ENCODE measurements at regions not wholly inside any gene's neighbourhood (a gene's known extent, or its start where the extent isn't known, plus 50 kb on each side); places are given as distances from the start of the nearest gene placed in this dataset.

GRCh38 chr6:9576521-9576920 lies 838.4 kb downstream of the TFAP2A start:
- Histone ChIP-seq H3K4me3 (ENCODE audit: low read length) (no peak overlapping the region), H3K79me2 (ENCODE audit: low read length) (no peaks in the 10 kb centered on the region), H4K20me1 (ENCODE audit: low read length) (no peaks in the 10 kb centered on the region), H3K27ac (ENCODE audit: low read length) (no peak overlapping the region), H3K9me2 (replicated peaks; ENCODE audit: low read length) (no peaks in the 10 kb centered on the region), H2AFZ (ENCODE audit: low read length) (no peak overlapping the region), H3K9me3 (ENCODE audit: low read length) (no peaks in the 10 kb centered on the region), H3K36me3 (ENCODE audit: low read depth, low read length) (no peaks in the 10 kb centered on the region), H3K27me3 (ENCODE audit: low read length) (peaks cover 16% of the 10 kb centered on the region; the same call in 1 of the 2 replicates), H3K4me1 (ENCODE audit: insufficient read depth, low read length) (no peaks in the 10 kb centered on the region), H3K9ac (ENCODE audit: low read length) (no peak overlapping the region), H3K4me2 (ENCODE audit: low read length) (no peak overlapping the region), H3F3A (ENCODE audit: low read length, unreplicated experiment) (no peaks in the 10 kb centered on the region)
- ATAC-seq (no peak), DNase-seq (peak; percentile 6)
- no TSS peak for BruUV-seq (replicated peaks)
- ChIA-PET CTCF (no interaction called here), POLR2A (ENCODE audit: unreplicated experiment) (no interaction called here)
- intact Hi-C loops (cut with micrococcal nuclease) = no loop called here
- TF ChIP-seq EZH2 (IDR thresholded peaks at IDR 0.05; ENCODE audit: low read length, unreplicated experiment) (no peak), CTCF (conservative IDR thresholded peaks at IDR 0.05; ENCODE audit: low read depth, low read length) (no peak), EZH2phosphoT487 (IDR thresholded peaks at IDR 0.05; ENCODE audit: borderline replicate concordance, low read length) (no peak)

GRCh38 chr6:9566096-9566495 lies 848.8 kb downstream of the TFAP2A start:
- Histone ChIP-seq H3K79me2 (ENCODE audit: low read length) (no peaks in the 10 kb centered on the region), H3K27me3 (ENCODE audit: low read length) (peaks cover 42% of the 10 kb centered on the region), H3K27ac (ENCODE audit: low read length) (no peak overlapping the region), H3F3A (ENCODE audit: low read length, unreplicated experiment) (no peaks in the 10 kb centered on the region), H3K9ac (ENCODE audit: low read length) (no peak overlapping the region), H3K9me3 (ENCODE audit: low read length) (no peaks in the 10 kb centered on the region), H3K36me3 (ENCODE audit: low read depth, low read length) (no peaks in the 10 kb centered on the region), H3K9me2 (replicated peaks; ENCODE audit: low read length) (no peaks in the 10 kb centered on the region), H2AFZ (ENCODE audit: low read length) (no peak overlapping the region), H3K4me1 (ENCODE audit: insufficient read depth, low read length) (no peaks in the 10 kb centered on the region), H4K20me1 (ENCODE audit: low read length) (no peaks in the 10 kb centered on the region), H3K4me2 (ENCODE audit: low read length) (no peak overlapping the region), H3K4me3 (ENCODE audit: low read length) (no peak overlapping the region)
- intact Hi-C loops (cut with micrococcal nuclease) = no loop called here
- no peak for DNase-seq
- no peak for ATAC-seq
- no TSS peak for BruUV-seq (replicated peaks)
- TF ChIP-seq EZH2 (IDR thresholded peaks at IDR 0.05; ENCODE audit: low read length, unreplicated experiment) (no peak), CTCF (conservative IDR thresholded peaks at IDR 0.05; ENCODE audit: low read depth, low read length) (no peak), EZH2phosphoT487 (IDR thresholded peaks at IDR 0.05; ENCODE audit: borderline replicate concordance, low read length) (no peak)
- CTCF ChIA-PET = no interaction called here
- POLR2A ChIA-PET (ENCODE audit: unreplicated experiment) = no interaction called here

GRCh38 chr6:9564021-9564420 lies 850.9 kb downstream of the TFAP2A start:
- H3K27ac ChIP-seq (ENCODE audit: low read length) = no peak overlapping the region

More at GRCh38 chr6:9564021-9564420, 850.9 kb downstream of the TFAP2A start:
- ChIA-PET POLR2A (ENCODE audit: unreplicated experiment) (no interaction called here), CTCF (no interaction called here)
- Histone ChIP-seq H3F3A (ENCODE audit: low read length, unreplicated experiment) (no peaks in the 10 kb centered on the region), H3K79me2 (ENCODE audit: low read length) (no peaks in the 10 kb centered on the region), H3K9me2 (replicated peaks; ENCODE audit: low read length) (no peaks in the 10 kb centered on the region), H3K9ac (ENCODE audit: low read length) (no peak overlapping the region), H3K36me3 (ENCODE audit: low read depth, low read length) (no peaks in the 10 kb centered on the region), H3K9me3 (ENCODE audit: low read length) (no peaks in the 10 kb centered on the region), H2AFZ (ENCODE audit: low read length) (no peak overlapping the region), H3K27me3 (ENCODE audit: low read length) (peaks cover 62% of the 10 kb centered on the region), H3K4me3 (ENCODE audit: low read length) (no peak overlapping the region), H4K20me1 (ENCODE audit: low read length) (no peaks in the 10 kb centered on the region), H3K4me1 (ENCODE audit: insufficient read depth, low read length) (no peaks in the 10 kb centered on the region), H3K4me2 (ENCODE audit: low read length) (no peak overlapping the region)
- no peak for ATAC-seq
- TF ChIP-seq EZH2 (IDR thresholded peaks at IDR 0.05; ENCODE audit: low read length, unreplicated experiment) (no peak), CTCF (conservative IDR thresholded peaks at IDR 0.05; ENCODE audit: low read depth, low read length) (no peak), EZH2phosphoT487 (IDR thresholded peaks at IDR 0.05; ENCODE audit: borderline replicate concordance, low read length) (no peak)
- no TSS peak for BruUV-seq (replicated peaks)
- intact Hi-C loops (cut with micrococcal nuclease) = no loop called here
- no peak for DNase-seq

All from PC-3 (cell line).